ENCODE measurements at regions not wholly inside any gene's neighbourhood (a gene's known extent, or its start where the extent isn't known, plus 50 kb on each side); places are given as distances from the start of the nearest gene placed in this dataset.

- Histone ChIP-seq H3K4me1 (ENCODE audit: insufficient read depth, low read length) (no peaks in the 10 kb centered on the region), H3K4me3 (ENCODE audit: low read length) (no peak overlapping the region)
Observed at GRCh38 chr20:39190666-39191570, 228.8 kb downstream of the DHX35 start.

GRCh38 chr20:39188266-39188765 lies 226.2 kb downstream of the DHX35 start:
- no peak overlapping the region for H3K4me3 ChIP-seq (ENCODE audit: low read length)
- no peaks in the 10 kb centered on the region for H3K4me1 ChIP-seq (ENCODE audit: insufficient read depth, low read length)
- peaks cover 8% of the 10 kb centered on the region for H3K9me3 ChIP-seq (ENCODE audit: low read depth, low read length)
- no peaks in the 10 kb centered on the region for H3K27me3 ChIP-seq (ENCODE audit: insufficient read depth, low read length)

More at GRCh38 chr20:39190666-39191570, 228.8 kb downstream of the DHX35 start:
- Histone ChIP-seq H3K9me3 (ENCODE audit: low read depth, low read length) (no peaks in the 10 kb centered on the region), H3K27me3 (ENCODE audit: insufficient read depth, low read length) (no peaks in the 10 kb centered on the region)

GRCh38 chr20:39181490-39181889 lies 219.3 kb downstream of the DHX35 start:
- Histone ChIP-seq H3K4me1 (ENCODE audit: insufficient read depth, low read length) (no peaks in the 10 kb centered on the region), H3K27me3 (ENCODE audit: insufficient read depth, low read length) (no peaks in the 10 kb centered on the region), H3K9me3 (ENCODE audit: low read depth, low read length) (peaks cover 8% of the 10 kb centered on the region)

GRCh38 chr20:39176457-39176856 lies 214.3 kb downstream of the DHX35 start:
- no peaks in the 10 kb centered on the region for H3K9me3 ChIP-seq (ENCODE audit: low read depth, low read length)
- no peaks in the 10 kb centered on the region for H3K4me1 ChIP-seq (ENCODE audit: insufficient read depth, low read length)
- H3K4me3 ChIP-seq (ENCODE audit: low read length) = no peak overlapping the region
- H3K27me3 ChIP-seq (ENCODE audit: insufficient read depth, low read length) = no peaks in the 10 kb centered on the region

More at GRCh38 chr20:39181490-39181889, 219.3 kb downstream of the DHX35 start:
- H3K4me3 ChIP-seq (ENCODE audit: low read length) = no peak overlapping the region

GRCh38 chr20:39170896-39171463 lies 208.8 kb downstream of the DHX35 start:
- Histone ChIP-seq H3K9me3 (ENCODE audit: low read depth, low read length) (no peaks in the 10 kb centered on the region), H3K4me3 (ENCODE audit: low read length) (no peak overlapping the region), H3K27me3 (ENCODE audit: insufficient read depth, low read length) (no peaks in the 10 kb centered on the region), H3K4me1 (ENCODE audit: insufficient read depth, low read length) (no peaks in the 10 kb centered on the region)

GRCh38 chr20:39165099-39165498 lies 203.0 kb downstream of the DHX35 start:
- no peaks in the 10 kb centered on the region for H3K27me3 ChIP-seq (ENCODE audit: insufficient read depth, low read length)
- no peak overlapping the region for H3K4me3 ChIP-seq (ENCODE audit: low read length)
- no peaks in the 10 kb centered on the region for H3K9me3 ChIP-seq (ENCODE audit: low read depth, low read length)
- H3K4me1 ChIP-seq (ENCODE audit: insufficient read depth, low read length) = no peaks in the 10 kb centered on the region

- no peaks in the 10 kb centered on the region for H3K4me1 ChIP-seq (ENCODE audit: insufficient read depth, low read length)
Observed at GRCh38 chr20:39164642-39165041, 202.5 kb downstream of the DHX35 start.

GRCh38 chr20:39163993-39164392 lies 201.8 kb downstream of the DHX35 start:
- no peak overlapping the region for H3K4me3 ChIP-seq (ENCODE audit: low read length)
- no peaks in the 10 kb centered on the region for H3K4me1 ChIP-seq (ENCODE audit: insufficient read depth, low read length)
- H3K9me3 ChIP-seq (ENCODE audit: low read depth, low read length) = no peaks in the 10 kb centered on the region
- H3K27me3 ChIP-seq (ENCODE audit: insufficient read depth, low read length) = no peaks in the 10 kb centered on the region

More at GRCh38 chr20:39164642-39165041, 202.5 kb downstream of the DHX35 start:
- no peaks in the 10 kb centered on the region for H3K9me3 ChIP-seq (ENCODE audit: low read depth, low read length)
- no peaks in the 10 kb centered on the region for H3K27me3 ChIP-seq (ENCODE audit: insufficient read depth, low read length)
- no peak overlapping the region for H3K4me3 ChIP-seq (ENCODE audit: low read length)

- Histone ChIP-seq H3K4me3 (ENCODE audit: low read length) (no peak overlapping the region), H3K27me3 (ENCODE audit: insufficient read depth, low read length) (no peaks in the 10 kb centered on the region), H3K9me3 (ENCODE audit: low read depth, low read length) (no peaks in the 10 kb centered on the region), H3K4me1 (ENCODE audit: insufficient read depth, low read length) (no peaks in the 10 kb centered on the region)
Observed at GRCh38 chr20:39161900-39162299, 199.8 kb downstream of the DHX35 start.

GRCh38 chr20:39155971-39156370 lies 193.8 kb downstream of the DHX35 start:
- Histone ChIP-seq H3K4me1 (ENCODE audit: insufficient read depth, low read length) (no peaks in the 10 kb centered on the region), H3K9me3 (ENCODE audit: low read depth, low read length) (no peaks in the 10 kb centered on the region), H3K4me3 (ENCODE audit: low read length) (no peak overlapping the region)

GRCh38 chr20:39152742-39153141 lies 190.6 kb downstream of the DHX35 start:
- Histone ChIP-seq H3K4me1 (ENCODE audit: insufficient read depth, low read length) (no peaks in the 10 kb centered on the region), H3K9me3 (ENCODE audit: low read depth, low read length) (no peaks in the 10 kb centered on the region), H3K4me3 (ENCODE audit: low read length) (no peak overlapping the region), H3K27me3 (ENCODE audit: insufficient read depth, low read length) (peaks cover 2% of the 10 kb centered on the region)

More at GRCh38 chr20:39155971-39156370, 193.8 kb downstream of the DHX35 start:
- peaks cover 2% of the 10 kb centered on the region for H3K27me3 ChIP-seq (ENCODE audit: insufficient read depth, low read length)

GRCh38 chr20:39152126-39152525 lies 190.0 kb downstream of the DHX35 start:
- peaks cover 2% of the 10 kb centered on the region for H3K27me3 ChIP-seq (ENCODE audit: insufficient read depth, low read length)
- H3K4me3 ChIP-seq (ENCODE audit: low read length) = no peak overlapping the region
- H3K9me3 ChIP-seq (ENCODE audit: low read depth, low read length) = no peaks in the 10 kb centered on the region
- no peaks in the 10 kb centered on the region for H3K4me1 ChIP-seq (ENCODE audit: insufficient read depth, low read length)

- Histone ChIP-seq H3K9me3 (ENCODE audit: low read depth, low read length) (no peaks in the 10 kb centered on the region), H3K4me1 (ENCODE audit: insufficient read depth, low read length) (no peaks in the 10 kb centered on the region), H3K4me3 (ENCODE audit: low read length) (no peak overlapping the region), H3K27me3 (ENCODE audit: insufficient read depth, low read length) (peaks cover 2% of the 10 kb centered on the region)
Observed at GRCh38 chr20:39150501-39150900, 188.4 kb downstream of the DHX35 start.

GRCh38 chr20:39146394-39146793 lies 184.2 kb downstream of the DHX35 start:
- H3K27me3 ChIP-seq (ENCODE audit: insufficient read depth, low read length) = no peaks in the 10 kb centered on the region
- no peaks in the 10 kb centered on the region for H3K9me3 ChIP-seq (ENCODE audit: low read depth, low read length)
- H3K4me1 ChIP-seq (ENCODE audit: insufficient read depth, low read length) = no peaks in the 10 kb centered on the region
- no peak overlapping the region for H3K4me3 ChIP-seq (ENCODE audit: low read length)

- Histone ChIP-seq H3K27me3 (ENCODE audit: insufficient read depth, low read length) (no peaks in the 10 kb centered on the region), H3K4me3 (ENCODE audit: low read length) (no peak overlapping the region), H3K9me3 (ENCODE audit: low read depth, low read length) (no peaks in the 10 kb centered on the region), H3K4me1 (ENCODE audit: insufficient read depth, low read length) (no peaks in the 10 kb centered on the region)
Observed at GRCh38 chr20:39145921-39146320, 183.8 kb downstream of the DHX35 start.
